Activated CD4-positive, alpha-beta T cell treated with anti-CD3 and anti-CD28 coated beads, Interleukin-2, Interleukin-4, amounts not matched to agents 100 ng/mL and 50 ng/mL, durations not matched to agents 16 hours and 8 hours (primary cell): ENCODE measurements at regions not wholly inside any gene's neighbourhood (a gene's known extent, or its start where the extent isn't known, plus 50 kb on each side); places are given as distances from the start of the nearest gene placed in this dataset.

Experiments
- DNase-seq: peaks from one replicate; pipeline ENCODE4 v3.0.0-alpha.2; 2020; ENCODE audit warnings: low spot score

- DNase-seq, result no peak
These were observed 613.6 kb upstream of the KLF4 start for GRCh38 chr9:108103046-108103693.

GRCh38 chr9:108101410-108101809, 611.8 kb upstream of the KLF4 start:
- no peak for DNase-seq

- no peak for DNase-seq
These were observed 611.0 kb upstream of the KLF4 start for GRCh38 chr9:108100571-108100970.

GRCh38 chr9:108099854-108100253, 610.3 kb upstream of the KLF4 start:
- no peak for DNase-seq

GRCh38 chr9:108095496-108095895, 605.9 kb upstream of the KLF4 start:
- DNase-seq, result no peak

DNA sequence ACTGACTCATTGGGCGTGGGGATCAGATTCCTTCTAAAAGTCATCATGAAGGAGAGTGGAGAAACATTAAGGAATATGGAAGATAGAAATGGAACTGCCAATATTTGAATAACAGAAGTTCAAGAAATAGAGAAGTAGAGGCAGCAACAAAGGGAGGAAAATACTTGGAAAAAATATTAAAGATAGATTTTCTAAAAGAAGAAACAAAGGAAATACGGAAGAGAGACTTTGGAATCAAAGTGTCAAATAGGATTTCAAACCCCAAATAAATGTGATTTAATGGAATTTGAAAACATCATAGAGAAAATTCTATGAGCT, 605.1 kb upstream of the KLF4 start:
- no peak for DNase-seq

GRCh38 chr9:108093773-108094675, 604.5 kb upstream of the KLF4 start:
- no peak for DNase-seq

DNA sequence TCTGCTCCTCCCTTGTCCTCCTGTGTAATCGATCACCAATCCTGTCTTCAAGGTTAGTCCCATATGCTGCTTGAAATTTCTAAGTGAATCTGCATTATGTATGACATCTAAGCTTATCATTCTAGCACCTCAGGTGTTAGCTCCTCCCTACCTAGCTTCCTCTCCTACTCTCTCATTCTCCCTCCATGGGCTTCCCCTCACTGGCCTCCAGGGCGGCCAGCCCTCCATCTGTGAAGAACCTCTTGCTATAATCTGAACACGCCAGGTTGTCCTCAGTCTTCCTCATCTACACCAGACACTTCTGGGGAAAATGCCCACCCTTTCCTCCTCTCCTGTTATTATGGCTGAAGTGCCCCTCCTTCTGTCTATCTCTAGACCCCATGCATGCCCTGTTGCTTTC, 599.3 kb upstream of the KLF4 start:
- DNase-seq, result no peak

GRCh38 chr9:108087781-108088180, 598.2 kb upstream of the KLF4 start:
- no peak for DNase-seq

DNA sequence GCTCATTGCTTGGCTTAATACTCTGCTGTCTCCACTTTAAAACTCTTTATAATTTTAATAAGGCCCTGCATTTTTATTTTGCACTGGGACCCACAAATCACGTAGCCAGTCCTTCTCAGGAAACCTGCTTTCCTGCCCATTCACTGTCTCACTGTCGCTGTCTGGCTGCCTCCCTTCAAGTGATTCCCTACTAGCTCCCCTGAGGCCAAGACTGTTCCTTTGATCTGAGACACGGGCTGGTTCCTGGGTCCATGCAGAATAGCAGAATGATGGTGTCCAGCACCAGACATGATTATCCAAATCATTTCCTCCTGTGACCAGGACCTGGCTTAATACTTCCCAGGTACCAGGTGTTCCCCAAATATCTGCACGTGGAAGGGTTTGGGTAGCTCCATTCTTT, 597.1 kb upstream of the KLF4 start:
- no peak for DNase-seq

- no peak for DNase-seq
These were observed 595.7 kb upstream of the KLF4 start for GRCh38 chr9:108085294-108085693.

DNA sequence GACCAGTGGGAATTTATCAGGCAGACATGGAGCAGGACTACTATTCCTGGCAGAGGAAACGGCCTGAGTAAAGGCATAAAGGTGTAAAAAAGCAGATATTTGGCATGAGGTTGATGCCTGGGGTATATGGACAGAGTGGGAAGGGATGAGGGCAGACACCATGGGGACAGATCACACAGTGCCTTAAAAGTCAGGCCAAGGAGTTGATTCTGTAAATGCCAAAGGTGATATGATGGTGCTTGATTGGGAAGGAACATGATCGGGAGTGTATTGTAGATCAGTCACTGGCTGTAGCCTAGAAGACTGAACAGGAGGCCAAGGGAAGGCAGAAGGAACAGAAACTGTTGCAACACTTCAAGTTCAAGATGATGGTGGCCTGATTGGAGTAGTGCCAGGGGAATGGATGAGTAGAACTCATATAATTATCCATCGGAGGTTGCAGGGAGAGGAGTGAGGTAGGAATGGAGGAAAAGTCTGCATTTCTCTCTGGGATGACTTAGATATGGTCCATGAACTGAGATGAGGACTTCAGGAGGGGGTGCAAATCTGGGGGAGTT, 594.3 kb upstream of the KLF4 start:
- no peak for DNase-seq

DNA sequence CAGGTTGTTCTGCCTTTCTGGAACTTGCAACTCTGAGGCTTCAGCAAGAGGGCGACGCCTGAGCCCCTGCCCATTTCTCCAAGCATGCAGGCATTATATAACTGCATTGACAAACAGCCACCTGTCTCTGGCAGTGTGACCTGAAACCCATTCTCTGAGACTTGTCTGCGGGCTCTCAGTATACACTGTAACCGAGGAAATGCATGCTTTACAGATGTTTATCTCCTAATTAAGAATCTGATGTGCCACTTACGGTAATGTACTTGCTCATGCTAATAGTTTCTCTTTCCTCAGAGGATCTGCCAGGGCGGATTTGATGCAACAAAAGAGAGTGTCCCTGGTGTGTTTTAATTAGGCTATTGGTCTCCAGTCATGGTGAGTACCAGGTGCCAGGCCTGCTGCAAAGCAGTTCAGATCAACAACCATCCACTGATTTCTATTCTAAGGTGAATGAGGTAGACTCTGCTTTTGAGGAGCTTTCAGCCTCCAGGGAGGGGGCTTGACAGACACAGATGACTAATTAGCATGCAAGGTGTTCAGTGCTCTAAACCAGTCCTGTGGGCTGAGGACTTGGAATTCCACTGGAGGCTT, 593.7 kb upstream of the KLF4 start:
- DNase-seq, result no peak

GRCh38 chr9:108081112-108081511, 591.5 kb upstream of the KLF4 start:
- DNase-seq, result no peak

- no peak for DNase-seq
These were observed 590.7 kb upstream of the KLF4 start for GRCh38 chr9:108080285-108080684.

GRCh38 chr9:108078811-108079210, 589.2 kb upstream of the KLF4 start:
- no peak for DNase-seq

DNA sequence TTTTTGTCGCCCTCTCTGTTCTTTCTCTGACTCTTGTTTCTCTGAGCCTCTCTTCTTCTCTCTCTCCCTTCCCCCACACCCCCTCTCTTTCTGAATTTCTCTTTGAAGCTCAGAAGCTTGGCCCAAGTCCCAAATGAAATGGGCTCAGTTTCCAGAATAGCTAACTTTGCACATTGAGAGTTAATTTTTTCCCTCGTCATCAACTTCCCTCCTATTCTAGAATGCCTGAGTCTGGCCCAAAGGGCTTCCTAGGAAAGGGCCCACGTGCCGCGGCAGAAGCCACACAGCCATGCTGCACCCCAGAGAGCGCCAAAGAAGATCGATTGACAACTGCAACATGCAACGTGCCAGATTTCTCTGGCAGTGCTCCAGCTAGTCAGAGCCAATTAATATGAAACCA, 588.8 kb upstream of the KLF4 start:
- DNase-seq, result no peak

- no peak for DNase-seq
These were observed 588.0 kb upstream of the KLF4 start for GRCh38 chr9:108077556-108077955.

- no peak for DNase-seq
These were observed 585.3 kb upstream of the KLF4 start for GRCh38 chr9:108074900-108075299.

- DNase-seq, result no peak
These were observed 584.3 kb upstream of the KLF4 start for GRCh38 chr9:108073823-108074222.

GRCh38 chr9:108072740-108073139, 583.2 kb upstream of the KLF4 start:
- DNase-seq, result no peak

DNA sequence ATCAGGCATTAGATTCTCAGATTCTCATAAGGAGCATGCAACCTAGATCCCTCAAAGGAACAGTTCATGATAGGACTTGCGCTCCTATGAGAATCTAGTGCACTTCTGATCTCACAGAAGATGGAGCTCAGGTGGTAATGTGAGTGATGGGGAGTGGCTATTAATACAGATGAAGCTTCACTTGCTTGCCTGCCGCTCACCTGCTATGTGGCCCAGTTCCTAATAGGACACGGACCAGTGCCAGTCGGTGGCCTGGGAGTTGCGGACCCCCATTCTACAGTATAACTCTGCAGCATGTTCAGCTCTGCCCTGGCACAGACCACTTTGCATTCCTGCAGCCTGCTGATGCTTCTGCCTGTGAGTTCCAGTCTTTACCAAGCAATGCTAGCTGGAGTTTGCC, 581.3 kb upstream of the KLF4 start:
- DNase-seq, result no peak

DNA sequence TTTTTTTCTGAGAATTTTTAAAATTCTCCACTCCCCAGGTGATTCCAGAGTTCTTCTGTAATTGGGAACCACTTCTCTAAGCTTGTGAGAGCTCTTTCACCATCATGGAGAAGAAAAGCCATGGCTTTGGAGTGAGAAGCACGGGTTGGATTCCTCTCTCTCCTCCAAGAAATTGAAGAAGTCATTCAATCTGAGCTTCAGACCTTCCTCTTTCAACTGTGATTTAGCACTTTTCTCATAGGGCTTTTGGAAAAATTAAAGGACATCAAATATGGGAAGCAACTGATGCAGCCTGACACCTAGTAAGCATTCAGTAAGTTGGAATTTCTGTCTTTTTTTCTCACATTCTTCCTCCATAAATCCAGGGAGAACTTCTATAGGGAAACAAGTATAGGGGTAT, 580.4 kb upstream of the KLF4 start:
- DNase-seq, result no peak
